ENCODE measurements at regions not wholly inside any gene's neighbourhood (a gene's known extent, or its start where the extent isn't known, plus 50 kb on each side); places are given as distances from the start of the nearest gene placed in this dataset.
"Not testable (repeated sequence)": the region's sequence is repeated elsewhere in the genome, so short reads cannot be mapped to it uniquely, and the experiment has no call there.

GRCh38 chr12:60489071-60489470 lies 893.2 kb downstream of the SLC16A7 start:
- no peak for DNase-seq (ENCODE audit: low read depth in 2 of 2)

GRCh38 chr12:60494244-60494643 lies 898.4 kb downstream of the SLC16A7 start:
- no peak for DNase-seq (ENCODE audit: low read depth in 2 of 2)

- DNase-seq (ENCODE audit: low read depth in 2 of 2): no peak
Observed at GRCh38 chr12:60498656-60499055, 902.8 kb downstream of the SLC16A7 start.

GRCh38 chr12:60501124-60501729 lies 905.4 kb downstream of the SLC16A7 start:
- DNase-seq (ENCODE audit: low read depth in 2 of 2): no peak

- DNase-seq (ENCODE audit: low read depth in 2 of 2): no peak
Observed at GRCh38 chr12:60522684-60523400, 927.0 kb downstream of the SLC16A7 start.

GRCh38 chr12:60529261-60529660 lies 933.4 kb downstream of the SLC16A7 start:
- DNase-seq (ENCODE audit: low read depth in 2 of 2): no peak

GRCh38 chr12:60529723-60530122 lies 933.9 kb downstream of the SLC16A7 start:
- DNase-seq (ENCODE audit: low read depth in 2 of 2): no peak

GRCh38 chr12:60535363-60535762 lies 939.5 kb downstream of the SLC16A7 start:
- DNase-seq (ENCODE audit: low read depth in 2 of 2): no peak

GRCh38 chr12:60539592-60539991 lies 943.8 kb downstream of the SLC16A7 start:
- DNase-seq (ENCODE audit: low read depth in 2 of 2): no peak

GRCh38 chr12:60568914-60569313 lies 973.1 kb downstream of the SLC16A7 start:
- no peak for DNase-seq (ENCODE audit: low read depth in 2 of 2)

- DNase-seq (ENCODE audit: low read depth in 2 of 2): no peak
Observed at GRCh38 chr12:60577607-60578006, 981.8 kb downstream of the SLC16A7 start.

- not testable (repeated sequence) for DNase-seq (ENCODE audit: low read depth in 2 of 2)
Observed at GRCh38 chr12:60587664-60588063, 991.8 kb downstream of the SLC16A7 start.

GRCh38 chr12:60594035-60594711 lies 998.3 kb downstream of the SLC16A7 start:
- DNase-seq (ENCODE audit: low read depth in 2 of 2): no peak

- DNase-seq (ENCODE audit: low read depth in 2 of 2): no peak
Observed at GRCh38 chr12:60602601-60603000, 1006.8 kb downstream of the SLC16A7 start.

- DNase-seq (ENCODE audit: low read depth in 2 of 2): not testable (repeated sequence)
Observed at GRCh38 chr12:60603475-60603874, 1007.6 kb downstream of the SLC16A7 start.

- no peak for DNase-seq (ENCODE audit: low read depth in 2 of 2)
Observed at GRCh38 chr12:60616400-60616799, 1020.6 kb downstream of the SLC16A7 start.

GRCh38 chr12:60630796-60631195 lies 1035.0 kb downstream of the SLC16A7 start:
- DNase-seq (ENCODE audit: low read depth in 2 of 2): no peak

GRCh38 chr12:60644076-60644475 lies 1048.2 kb downstream of the SLC16A7 start:
- DNase-seq (ENCODE audit: low read depth in 2 of 2): no peak

- no peak for DNase-seq (ENCODE audit: low read depth in 2 of 2)
Observed at GRCh38 chr12:60666895-60667294, 1071.1 kb downstream of the SLC16A7 start.

GRCh38 chr12:60672949-60673348 lies 1077.1 kb downstream of the SLC16A7 start:
- DNase-seq (ENCODE audit: low read depth in 2 of 2): no peak

- no peak for DNase-seq (ENCODE audit: low read depth in 2 of 2)
Observed at GRCh38 chr12:60684988-60685655, 1089.3 kb downstream of the SLC16A7 start.

GRCh38 chr12:60689137-60689536 lies 1093.3 kb downstream of the SLC16A7 start:
- DNase-seq (ENCODE audit: low read depth in 2 of 2): no peak

All from stimulated activated CD8-positive, alpha-beta memory T cell treated with anti-CD3 and anti-CD28 coated beads, Interleukin-15, amount 100 ng/mL, for 48 hours (primary cell).